ENCODE measurements at regions not wholly inside any gene's neighbourhood (a gene's known extent, or its start where the extent isn't known, plus 50 kb on each side); places are given as distances from the start of the nearest gene placed in this dataset.

- Histone ChIP-seq H3K9me3 (no peaks in the 10 kb centered on the region), H3K27me3 (no peaks in the 10 kb centered on the region), H3K27ac (no peak overlapping the region), H3K4me3 (ENCODE audit: low read depth in 1 of 2, low read length in 1 of 2) (no peak overlapping the region), H3K36me3 (no peaks in the 10 kb centered on the region), H3K4me1 (ENCODE audit: control insufficient read depth in 1 of 2, insufficient read depth in 1 of 2, low read depth in 1 of 2, low read length in 1 of 2) (no peaks in the 10 kb centered on the region)
- TF ChIP-seq CTCF (IDR thresholded peaks at IDR 0.05) = no peak
Observed at GRCh38 chr14:66056268-66056907, 429.8 kb upstream of the CCDC196 start.

GRCh38 chr14:66056926-66057552 is 429.1 kb upstream of the CCDC196 start:
- Histone ChIP-seq H3K27ac (no peak overlapping the region), H3K27me3 (no peaks in the 10 kb centered on the region), H3K4me3 (ENCODE audit: low read depth in 1 of 2, low read length in 1 of 2) (no peak overlapping the region), H3K9me3 (no peaks in the 10 kb centered on the region), H3K36me3 (no peaks in the 10 kb centered on the region), H3K4me1 (ENCODE audit: control insufficient read depth in 1 of 2, insufficient read depth in 1 of 2, low read depth in 1 of 2, low read length in 1 of 2) (no peaks in the 10 kb centered on the region)
- TF ChIP-seq CTCF (IDR thresholded peaks at IDR 0.05) = no peak

GRCh38 chr14:66065188-66065587 is 421.0 kb upstream of the CCDC196 start:
- no peaks in the 10 kb centered on the region for H3K27me3 ChIP-seq
- TF ChIP-seq CTCF (IDR thresholded peaks at IDR 0.05) = no peak
- no peak overlapping the region for H3K4me3 ChIP-seq (ENCODE audit: low read depth in 1 of 2, low read length in 1 of 2)
- no peaks in the 10 kb centered on the region for H3K4me1 ChIP-seq (ENCODE audit: control insufficient read depth in 1 of 2, insufficient read depth in 1 of 2, low read depth in 1 of 2, low read length in 1 of 2)
- no peaks in the 10 kb centered on the region for H3K36me3 ChIP-seq
- no peaks in the 10 kb centered on the region for H3K9me3 ChIP-seq
- no peak overlapping the region for H3K27ac ChIP-seq

- Histone ChIP-seq H3K9me3 (no peaks in the 10 kb centered on the region), H3K4me3 (ENCODE audit: low read depth in 1 of 2, low read length in 1 of 2) (no peak overlapping the region), H3K27me3 (no peaks in the 10 kb centered on the region), H3K36me3 (no peaks in the 10 kb centered on the region), H3K27ac (no peak overlapping the region), H3K4me1 (ENCODE audit: control insufficient read depth in 1 of 2, insufficient read depth in 1 of 2, low read depth in 1 of 2, low read length in 1 of 2) (no peaks in the 10 kb centered on the region)
- TF ChIP-seq CTCF (IDR thresholded peaks at IDR 0.05) = no peak
Observed at GRCh38 chr14:66066981-66067776, 419.0 kb upstream of the CCDC196 start.

- Histone ChIP-seq H3K4me1 (ENCODE audit: control insufficient read depth in 1 of 2, insufficient read depth in 1 of 2, low read depth in 1 of 2, low read length in 1 of 2) (no peaks in the 10 kb centered on the region), H3K36me3 (no peaks in the 10 kb centered on the region), H3K4me3 (ENCODE audit: low read depth in 1 of 2, low read length in 1 of 2) (no peak overlapping the region), H3K9me3 (no peaks in the 10 kb centered on the region), H3K27ac (no peak overlapping the region), H3K27me3 (no peaks in the 10 kb centered on the region)
- TF ChIP-seq CTCF (IDR thresholded peaks at IDR 0.05) = no peak
Observed at GRCh38 chr14:66069036-66069435, 417.1 kb upstream of the CCDC196 start.

Data from neutrophil (primary cell).